ENCODE measurements at regions not wholly inside any gene's neighbourhood (a gene's known extent, or its start where the extent isn't known, plus 50 kb on each side); places are given as distances from the start of the nearest gene placed in this dataset.

GRCh38 chr11:42025121-42025803 lies 565.8 kb upstream of the LRRC4C start:
- no peak for TF ChIP-seq CTCF (conservative IDR thresholded peaks at IDR 0.05 in 1 of 2, IDR thresholded peaks at IDR 0.05 in 1 of 2; ENCODE audit: low read depth in 1 of 2, low read length in 2 of 2)
- TF ChIP-seq EZH2 (IDR thresholded peaks at IDR 0.05; ENCODE audit: low read length, missing control alignments), result no peak
